BE2C (cell line): ENCODE measurements at regions not wholly inside any gene's neighbourhood (a gene's known extent, or its start where the extent isn't known, plus 50 kb on each side); places are given as distances from the start of the nearest gene placed in this dataset.

ENCODE experiments used
- DNase-seq: peaks from one replicate; pipeline ENCODE4 v3.0.0-alpha.2; 2020
- H3K27me3 ChIP-seq: fragments of 250-450 bp; sonication (Bioruptor Pico); 2 replicates; pipeline ENCODE4 v1.5.1; 2020; ENCODE audit warnings: mild to moderate bottlenecking
- H3K36me3 ChIP-seq: fragments of 250-450 bp; sonication (Bioruptor Pico); 2 replicates; pipeline ENCODE4 v1.5.1; 2020; ENCODE audit warnings: mild to moderate bottlenecking
- H3K4me1 ChIP-seq: fragments of 250-450 bp; sonication (Bioruptor Pico); 2 replicates; pipeline ENCODE4 v1.5.1; 2020
- H3K4me3 ChIP-seq: 2 replicates; pipeline ENCODE4 v1.5.1; 2011; ENCODE audit warnings: low read depth, low read length
- H3K9me3 ChIP-seq: fragments of 250-450 bp; sonication (Bioruptor Pico); 2 replicates; pipeline ENCODE4 v1.5.1; 2020
- TF ChIP-seq, protein P1 (sequence below): IDR thresholded peaks from 2 replicates; pipeline ENCODE4 v1.5.1; 2012; ENCODE audit warnings: mild to moderate bottlenecking, low read depth, low read length

- H3K9me3 ChIP-seq = no peaks in the 10 kb centered on the region
- TF ChIP-seq, protein P1, sequence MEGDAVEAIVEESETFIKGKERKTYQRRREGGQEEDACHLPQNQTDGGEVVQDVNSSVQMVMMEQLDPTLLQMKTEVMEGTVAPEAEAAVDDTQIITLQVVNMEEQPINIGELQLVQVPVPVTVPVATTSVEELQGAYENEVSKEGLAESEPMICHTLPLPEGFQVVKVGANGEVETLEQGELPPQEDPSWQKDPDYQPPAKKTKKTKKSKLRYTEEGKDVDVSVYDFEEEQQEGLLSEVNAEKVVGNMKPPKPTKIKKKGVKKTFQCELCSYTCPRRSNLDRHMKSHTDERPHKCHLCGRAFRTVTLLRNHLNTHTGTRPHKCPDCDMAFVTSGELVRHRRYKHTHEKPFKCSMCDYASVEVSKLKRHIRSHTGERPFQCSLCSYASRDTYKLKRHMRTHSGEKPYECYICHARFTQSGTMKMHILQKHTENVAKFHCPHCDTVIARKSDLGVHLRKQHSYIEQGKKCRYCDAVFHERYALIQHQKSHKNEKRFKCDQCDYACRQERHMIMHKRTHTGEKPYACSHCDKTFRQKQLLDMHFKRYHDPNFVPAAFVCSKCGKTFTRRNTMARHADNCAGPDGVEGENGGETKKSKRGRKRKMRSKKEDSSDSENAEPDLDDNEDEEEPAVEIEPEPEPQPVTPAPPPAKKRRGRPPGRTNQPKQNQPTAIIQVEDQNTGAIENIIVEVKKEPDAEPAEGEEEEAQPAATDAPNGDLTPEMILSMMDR = no peak
- no peaks in the 10 kb centered on the region for H3K4me1 ChIP-seq
- peaks cover 26% of the 10 kb centered on the region for H3K27me3 ChIP-seq
- H3K36me3 ChIP-seq = no peaks in the 10 kb centered on the region
- H3K4me3 ChIP-seq = no peak overlapping the region
- no peak for DNase-seq
These were observed 175.6 kb downstream of the RBFOX3 start for GRCh38 chr17:79435296-79435695.

DNA sequence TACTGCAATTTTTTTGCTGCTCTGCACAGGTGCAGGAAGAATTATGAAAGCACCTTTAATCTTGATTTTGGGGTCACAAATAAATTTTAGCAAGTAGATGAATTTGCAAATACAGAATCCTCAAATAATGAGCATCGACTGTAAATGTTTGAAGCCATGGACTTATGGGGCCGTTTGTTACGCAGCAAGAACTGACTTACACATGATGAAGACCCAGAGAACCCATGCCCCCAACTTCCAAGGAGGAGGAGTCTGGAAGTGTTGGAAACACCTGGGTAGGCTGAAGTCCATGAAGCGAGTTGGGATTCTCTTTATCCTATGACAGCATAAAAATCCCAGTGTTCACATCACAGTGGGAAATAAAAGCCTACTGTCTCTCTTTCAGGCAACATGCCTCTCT lies 176.6 kb downstream of the RBFOX3 start:
- TF ChIP-seq, protein P1 = no peak
- H3K36me3 ChIP-seq = no peaks in the 10 kb centered on the region
- no peak overlapping the region for H3K4me3 ChIP-seq
- H3K9me3 ChIP-seq = no peaks in the 10 kb centered on the region
- no peaks in the 10 kb centered on the region for H3K4me1 ChIP-seq
- DNase-seq = no peak
- H3K27me3 ChIP-seq = peaks cover 26% of the 10 kb centered on the region

DNA sequence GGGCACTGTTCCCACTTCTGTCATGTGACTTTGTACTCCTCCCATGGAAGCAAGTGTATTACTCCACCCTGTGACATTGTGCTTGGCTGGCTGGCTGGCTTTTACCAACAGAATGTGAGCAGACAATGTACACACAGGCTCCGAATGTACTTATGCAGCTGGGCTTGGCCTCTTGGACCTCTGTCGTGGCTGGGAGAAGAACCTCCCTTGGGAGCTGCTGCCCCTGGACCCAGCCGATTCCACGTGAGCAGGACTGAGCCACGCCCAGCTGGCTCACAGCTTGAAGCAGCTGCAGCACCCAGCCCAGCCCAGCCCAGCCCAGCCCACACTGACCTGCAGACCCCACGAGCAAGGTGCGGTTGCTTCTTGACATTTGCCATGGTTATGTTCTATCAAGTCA lies 177.5 kb downstream of the RBFOX3 start:
- peaks cover 26% of the 10 kb centered on the region for H3K27me3 ChIP-seq
- no peak for DNase-seq

DNA sequence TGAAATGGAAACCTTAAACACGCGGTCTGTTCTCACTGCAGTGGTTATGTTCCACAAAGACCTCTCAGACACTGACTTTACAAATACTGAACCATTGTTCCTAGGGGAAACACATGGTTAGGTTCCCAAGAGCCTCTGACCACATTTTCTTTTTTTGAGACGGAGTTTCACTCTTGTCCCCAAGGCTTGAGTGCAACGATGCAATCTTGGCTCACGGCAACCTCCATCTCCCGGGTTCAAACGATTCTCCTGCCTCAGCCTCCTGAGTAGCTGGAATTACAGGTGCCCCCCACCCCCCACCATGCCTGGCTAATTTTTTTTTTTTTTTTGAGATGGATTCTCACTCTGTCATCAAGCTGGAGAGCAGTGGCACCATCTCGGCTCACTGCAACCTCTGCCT lies 179.7 kb downstream of the RBFOX3 start:
- DNase-seq = no peak
- no peak overlapping the region for H3K4me3 ChIP-seq

More for the DNA sequence above, 177.5 kb downstream of the RBFOX3 start:
- no peaks in the 10 kb centered on the region for H3K9me3 ChIP-seq
- TF ChIP-seq, protein P1 = no peak
- no peaks in the 10 kb centered on the region for H3K4me1 ChIP-seq
- no peak overlapping the region for H3K4me3 ChIP-seq
- H3K36me3 ChIP-seq = no peaks in the 10 kb centered on the region

GRCh38 chr17:79429864-79430494 lies 180.9 kb downstream of the RBFOX3 start:
- Histone ChIP-seq H3K4me3 (no peak overlapping the region), H3K4me1 (no peaks in the 10 kb centered on the region), H3K36me3 (no peaks in the 10 kb centered on the region), H3K27me3 (peaks cover 39% of the 10 kb centered on the region), H3K9me3 (no peaks in the 10 kb centered on the region)
- no peak for DNase-seq
- TF ChIP-seq, protein P1 = no peak

More for the DNA sequence above, 179.7 kb downstream of the RBFOX3 start:
- Histone ChIP-seq H3K4me1 (no peaks in the 10 kb centered on the region), H3K27me3 (peaks cover 27% of the 10 kb centered on the region), H3K36me3 (no peaks in the 10 kb centered on the region), H3K9me3 (no peaks in the 10 kb centered on the region)
- TF ChIP-seq, protein P1 = no peak

GRCh38 chr17:79428988-79429387 lies 181.9 kb downstream of the RBFOX3 start:
- peaks cover 48% of the 10 kb centered on the region for H3K27me3 ChIP-seq
- DNase-seq = no peak
- H3K36me3 ChIP-seq = no peaks in the 10 kb centered on the region
- H3K9me3 ChIP-seq = no peaks in the 10 kb centered on the region
- TF ChIP-seq, protein P1 = no peak
- no peaks in the 10 kb centered on the region for H3K4me1 ChIP-seq
- no peak overlapping the region for H3K4me3 ChIP-seq
